GM12873 (cell line): ENCODE measurements at regions not wholly inside any gene's neighbourhood (a gene's known extent, or its start where the extent isn't known, plus 50 kb on each side); places are given as distances from the start of the nearest gene placed in this dataset.

Experiments used
- TF ChIP-seq, protein P1 (sequence below): IDR thresholded peaks from 2 replicates; pipeline ENCODE4 v1.5.1; 2012; ENCODE audit warnings: low read depth, mild to moderate bottlenecking, moderate library complexity, low read length, control low read depth; ENCODE audit not compliant: insufficient read depth; ENCODE audit errors: missing control alignments

DNA sequence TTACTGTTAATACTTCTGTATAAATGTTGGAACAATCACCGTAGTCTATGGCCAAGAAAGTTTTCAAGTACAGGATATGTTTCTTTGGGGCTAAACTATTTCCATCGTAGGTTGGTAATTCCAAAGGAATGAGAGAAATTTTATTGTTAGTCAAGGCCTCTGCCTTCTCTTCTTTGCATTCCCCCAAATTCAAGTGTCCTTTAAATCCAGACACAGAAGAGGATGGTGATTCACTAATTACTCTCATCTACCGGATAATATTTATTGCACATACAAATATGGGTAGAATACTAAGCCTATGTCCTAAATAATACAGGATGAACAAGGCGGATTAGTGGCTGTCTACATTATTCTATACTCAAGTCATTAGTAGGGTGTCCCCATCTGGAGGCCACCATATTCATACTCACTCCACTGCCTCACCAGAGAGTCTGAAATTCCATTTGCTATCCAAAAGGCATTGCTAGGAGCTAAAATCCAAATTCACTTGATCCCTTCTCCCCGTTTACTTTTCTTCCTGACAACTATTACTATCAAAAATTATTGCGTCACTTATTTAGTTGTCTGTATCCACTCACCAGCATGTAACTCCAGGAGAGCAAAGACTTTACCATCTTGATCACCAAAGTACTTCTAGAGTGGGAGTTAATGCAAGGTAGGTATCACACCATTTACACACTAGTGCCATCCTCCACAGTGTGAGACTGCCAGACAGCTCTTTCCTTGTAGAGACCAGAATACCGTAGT is 82.4 kb upstream of the SGCG start:
- TF ChIP-seq, protein P1, sequence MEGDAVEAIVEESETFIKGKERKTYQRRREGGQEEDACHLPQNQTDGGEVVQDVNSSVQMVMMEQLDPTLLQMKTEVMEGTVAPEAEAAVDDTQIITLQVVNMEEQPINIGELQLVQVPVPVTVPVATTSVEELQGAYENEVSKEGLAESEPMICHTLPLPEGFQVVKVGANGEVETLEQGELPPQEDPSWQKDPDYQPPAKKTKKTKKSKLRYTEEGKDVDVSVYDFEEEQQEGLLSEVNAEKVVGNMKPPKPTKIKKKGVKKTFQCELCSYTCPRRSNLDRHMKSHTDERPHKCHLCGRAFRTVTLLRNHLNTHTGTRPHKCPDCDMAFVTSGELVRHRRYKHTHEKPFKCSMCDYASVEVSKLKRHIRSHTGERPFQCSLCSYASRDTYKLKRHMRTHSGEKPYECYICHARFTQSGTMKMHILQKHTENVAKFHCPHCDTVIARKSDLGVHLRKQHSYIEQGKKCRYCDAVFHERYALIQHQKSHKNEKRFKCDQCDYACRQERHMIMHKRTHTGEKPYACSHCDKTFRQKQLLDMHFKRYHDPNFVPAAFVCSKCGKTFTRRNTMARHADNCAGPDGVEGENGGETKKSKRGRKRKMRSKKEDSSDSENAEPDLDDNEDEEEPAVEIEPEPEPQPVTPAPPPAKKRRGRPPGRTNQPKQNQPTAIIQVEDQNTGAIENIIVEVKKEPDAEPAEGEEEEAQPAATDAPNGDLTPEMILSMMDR: no peak

DNA sequence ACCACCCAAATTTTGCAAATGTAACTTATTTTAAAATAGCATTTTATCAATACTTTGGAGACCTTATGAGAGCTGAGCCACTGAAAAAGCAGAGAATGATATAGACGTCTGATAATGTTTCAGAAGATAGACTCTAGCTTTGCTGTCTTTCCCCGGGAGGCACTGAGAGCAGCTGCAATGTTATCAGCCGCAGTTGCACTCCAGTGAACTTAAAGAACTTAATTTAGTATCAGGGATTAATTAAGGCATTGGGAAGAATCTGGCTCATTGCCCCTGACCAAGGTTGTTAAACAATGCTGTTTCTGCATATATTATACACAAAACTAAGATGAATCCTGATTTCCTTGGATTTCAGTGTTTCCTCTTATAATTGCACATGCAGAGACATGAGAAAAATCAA is 75.7 kb upstream of the SGCG start:
- TF ChIP-seq, protein P1: no peak

DNA sequence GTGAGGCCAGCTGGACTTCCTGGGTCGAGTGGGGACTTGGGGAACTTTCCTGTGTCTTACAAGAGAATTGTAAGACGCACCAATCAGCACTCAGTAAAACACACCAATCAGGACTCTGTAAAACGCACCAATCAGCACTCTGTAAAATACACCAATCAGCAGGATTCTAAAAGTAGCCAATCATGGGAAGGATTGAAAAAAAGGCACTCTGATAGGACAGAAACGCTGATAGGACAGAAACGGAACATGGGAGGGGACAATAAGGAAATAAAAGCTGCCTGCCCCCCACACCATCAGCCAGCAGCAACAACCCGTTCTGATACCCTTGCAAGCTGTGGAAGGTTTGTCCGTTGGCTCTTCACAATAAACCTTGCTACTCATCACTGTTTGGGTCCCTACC is 73.1 kb upstream of the SGCG start:
- TF ChIP-seq, protein P1: no peak

DNA sequence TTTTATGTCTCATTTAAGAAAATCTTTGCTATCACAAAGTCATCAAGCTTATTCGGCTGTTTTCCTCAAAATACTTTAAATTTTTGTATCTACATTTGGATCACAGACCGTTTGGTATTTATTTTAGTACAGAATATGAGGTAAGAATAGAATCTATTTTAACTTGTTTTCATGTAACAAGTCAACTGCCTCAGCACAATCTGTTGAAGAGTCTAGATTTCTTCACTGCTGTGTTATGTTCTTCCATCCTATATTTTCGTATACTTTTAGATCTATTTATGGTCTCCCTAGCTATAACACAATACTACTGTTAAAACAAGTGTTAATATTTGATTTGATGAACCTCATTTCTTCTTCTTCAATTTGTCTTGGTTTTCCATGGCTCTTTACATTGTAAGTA is 61.6 kb upstream of the SGCG start:
- TF ChIP-seq, protein P1: no peak

DNA sequence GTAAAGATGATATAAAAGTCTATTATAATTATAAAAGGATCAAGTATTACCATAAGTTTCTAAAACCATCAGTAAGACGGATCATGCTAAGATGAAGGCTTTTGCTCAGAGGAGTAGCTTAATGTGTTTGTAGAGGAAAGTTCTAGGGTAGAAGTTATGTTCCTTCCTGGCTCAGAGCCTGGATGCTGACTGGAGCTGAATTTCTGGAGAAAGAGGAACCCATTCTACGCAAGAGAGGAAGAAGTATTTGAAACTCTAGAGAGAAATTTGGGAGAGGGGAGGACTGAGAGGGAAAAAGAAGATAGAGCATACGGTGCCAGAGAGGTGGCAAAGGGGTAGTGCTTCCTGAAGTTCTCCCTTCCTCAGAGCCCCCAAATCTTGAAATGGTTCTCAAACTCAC is 51.4 kb upstream of the SGCG start:
- TF ChIP-seq, protein P1: no peak
